Astrocyte (in vitro differentiated cells and primary cell): ENCODE measurements at regions not wholly inside any gene's neighbourhood (a gene's known extent, or its start where the extent isn't known, plus 50 kb on each side); places are given as distances from the start of the nearest gene placed in this dataset.

Source experiments
- DNase-seq: peaks from one replicate; pipeline ENCODE4 v3.0.0-alpha.2; 2010; ENCODE audit warnings: low read depth
- FAIRE-seq: peaks from 2 replicates; lab custom pipeline; 2011; peaks lifted over from hg19 to GRCh38; lab: Jason Lieb, UNC
- H2AFZ ChIP-seq: 2 replicates; pipeline ENCODE4 v1.6.0; 2012; ENCODE audit warnings: low read depth, low read length, inconsistent platforms
- H3K27ac ChIP-seq: 2 replicates; pipeline ENCODE4 v1.5.1; 2011; ENCODE audit warnings: low read depth, low read length, inconsistent platforms
- H3K27me3 ChIP-seq: 2 replicates; pipeline ENCODE4 v1.6.0; 2011; ENCODE audit warnings: low read length, inconsistent platforms; ENCODE audit not compliant: insufficient read depth
- H3K36me3 ChIP-seq: 2 replicates; pipeline ENCODE4 v1.5.1; 2011; ENCODE audit warnings: low read length, inconsistent platforms; ENCODE audit not compliant: insufficient read depth
- H3K4me1 ChIP-seq: 2 replicates; pipeline ENCODE4 v1.5.1; 2011; ENCODE audit warnings: low read length, inconsistent platforms; ENCODE audit not compliant: insufficient read depth
- H3K4me2 ChIP-seq: 2 replicates; pipeline ENCODE4 v1.6.0; 2012; ENCODE audit warnings: low read length, inconsistent platforms
- H3K4me3 ChIP-seq: 2 replicates; pipeline ENCODE4 v1.5.1; 2011; ENCODE audit warnings: low read depth, mild to moderate bottlenecking, low read length, inconsistent platforms; ENCODE audit not compliant: insufficient read depth
- H3K79me2 ChIP-seq: 2 replicates; pipeline ENCODE4 v1.6.0; 2012; ENCODE audit warnings: mild to moderate bottlenecking, low read length, inconsistent platforms; ENCODE audit not compliant: insufficient read depth
- H3K9ac ChIP-seq: 2 replicates; pipeline ENCODE4 v1.6.0; 2012; ENCODE audit warnings: mild to moderate bottlenecking, low read length, inconsistent platforms
- H3K9me3 ChIP-seq: 2 replicates; pipeline ENCODE4 v1.5.1; 2012; ENCODE audit warnings: low read depth, mild to moderate bottlenecking, low read length, inconsistent platforms; ENCODE audit not compliant: insufficient read depth
- H4K20me1 ChIP-seq: 2 replicates; pipeline ENCODE4 v1.6.0; 2012; ENCODE audit warnings: low read length, inconsistent platforms; ENCODE audit not compliant: insufficient read depth
- H3K27ac Mint-ChIP-seq: one replicate; pipeline ENCODE4 v1.8.0; 2021; ENCODE audit warnings: mild to moderate bottlenecking, mixed read lengths; ENCODE audit not compliant: unreplicated experiment
- H3K27me3 Mint-ChIP-seq: one replicate; pipeline ENCODE4 v1.8.0; 2021; ENCODE audit warnings: low read depth, mixed read lengths; ENCODE audit not compliant: unreplicated experiment
- H3K36me3 Mint-ChIP-seq: one replicate; pipeline ENCODE4 v1.8.0; 2021; ENCODE audit warnings: low read depth, mixed read lengths; ENCODE audit not compliant: unreplicated experiment
- H3K4me1 Mint-ChIP-seq: one replicate; pipeline ENCODE4 v1.8.0; 2021; ENCODE audit warnings: low read depth, mixed read lengths; ENCODE audit not compliant: unreplicated experiment
- H3K4me3 Mint-ChIP-seq: one replicate; pipeline ENCODE4 v1.8.0; 2021; ENCODE audit warnings: mild to moderate bottlenecking, moderate library complexity, mixed read lengths; ENCODE audit not compliant: unreplicated experiment
- H3K9me3 Mint-ChIP-seq: one replicate; pipeline ENCODE4 v1.8.0; 2021; ENCODE audit warnings: mild to moderate bottlenecking, mixed read lengths; ENCODE audit not compliant: unreplicated experiment
- CTCF ChIP-seq: IDR thresholded peaks from 2 replicates; pipeline ENCODE4 v1.5.1; 2011; ENCODE audit warnings: low read depth, mild to moderate bottlenecking, inconsistent platforms, low read length, moderate library complexity; ENCODE audit not compliant: insufficient read depth
- EZH2 ChIP-seq: IDR thresholded peaks from 2 replicates; pipeline ENCODE4 v1.6.1; 2012; ENCODE audit warnings: mild to moderate bottlenecking, low read length, inconsistent platforms; ENCODE audit not compliant: insufficient read depth

GRCh38 chr7:22962775-22963350, 51.1 kb downstream of the HYCC1 start:
- Mint-ChIP-seq H3K27ac (no peak overlapping the region), H3K36me3 (peaks cover 4% of the 10 kb centered on the region), H3K4me3 (no peak overlapping the region), H3K4me1 (no peaks in the 10 kb centered on the region), H3K27me3 (no peaks in the 10 kb centered on the region), H3K9me3 (no peaks in the 10 kb centered on the region)
- Histone ChIP-seq H4K20me1 (no peaks in the 10 kb centered on the region), H3K4me2 (no peak overlapping the region), H3K9me3 (no peaks in the 10 kb centered on the region), H3K9ac (no peak overlapping the region), H3K79me2 (peaks cover 3% of the 10 kb centered on the region), H3K27me3 (no peaks in the 10 kb centered on the region), H3K36me3 (peaks cover 18% of the 10 kb centered on the region), H2AFZ (no peak overlapping the region), H3K4me3 (no peak overlapping the region), H3K4me1 (peaks cover 5% of the 10 kb centered on the region), H3K27ac (peak overlapping the region; percentile 21)
- FAIRE-seq (no peak), DNase-seq (peak; percentile 8)
- TF ChIP-seq CTCF (no peak), EZH2 (no peak)

GRCh38 chr7:22958742-22959141, 55.2 kb downstream of the HYCC1 start:
- FAIRE-seq = no peak

More at GRCh38 chr7:22958742-22959141, 55.2 kb downstream of the HYCC1 start:
- Mint-ChIP-seq H3K4me3 (no peak overlapping the region), H3K9me3 (no peaks in the 10 kb centered on the region), H3K27ac (no peak overlapping the region), H3K27me3 (no peaks in the 10 kb centered on the region), H3K36me3 (peaks cover 3% of the 10 kb centered on the region), H3K4me1 (no peaks in the 10 kb centered on the region)
- Histone ChIP-seq H3K27me3 (no peaks in the 10 kb centered on the region), H3K9ac (no peak overlapping the region), H3K4me3 (no peak overlapping the region), H2AFZ (no peak overlapping the region), H3K4me2 (no peak overlapping the region), H3K79me2 (peaks cover 3% of the 10 kb centered on the region), H3K9me3 (no peaks in the 10 kb centered on the region), H3K4me1 (peaks cover 4% of the 10 kb centered on the region), H3K27ac (no peak overlapping the region), H4K20me1 (no peaks in the 10 kb centered on the region), H3K36me3 (peaks cover 10% of the 10 kb centered on the region)
- TF ChIP-seq EZH2 (no peak), CTCF (no peak)
- DNase-seq = no peak
